Fibroblast of villous mesenchyme (primary cell): ENCODE measurements at regions not wholly inside any gene's neighbourhood (a gene's known extent, or its start where the extent isn't known, plus 50 kb on each side); places are given as distances from the start of the nearest gene placed in this dataset.

Experiments used
- DNase-seq: peaks from one replicate; pipeline ENCODE4 v3.0.0-alpha.2; 2010; ENCODE audit warnings: low read depth
- H3K4me3 ChIP-seq: 2 replicates; pipeline ENCODE4 v1.5.1; 2011; ENCODE audit warnings: low read depth, mild to moderate bottlenecking, low read length
- CTCF ChIP-seq: IDR thresholded peaks from 2 replicates; pipeline ENCODE4 v1.5.1; 2012; ENCODE audit warnings: low read depth, mild to moderate bottlenecking, low read length; ENCODE audit not compliant: insufficient read depth

GRCh38 chr3:24043985-24044384 is 98.9 kb downstream of the NR1D2 start:
- TF ChIP-seq CTCF: no peak
- no peak for DNase-seq
- no peak overlapping the region for H3K4me3 ChIP-seq

- no peak for DNase-seq
- no peak for TF ChIP-seq CTCF
- H3K4me3 ChIP-seq: no peak overlapping the region
Observed at GRCh38 chr3:24046214-24046613, 101.1 kb downstream of the NR1D2 start.

DNA sequence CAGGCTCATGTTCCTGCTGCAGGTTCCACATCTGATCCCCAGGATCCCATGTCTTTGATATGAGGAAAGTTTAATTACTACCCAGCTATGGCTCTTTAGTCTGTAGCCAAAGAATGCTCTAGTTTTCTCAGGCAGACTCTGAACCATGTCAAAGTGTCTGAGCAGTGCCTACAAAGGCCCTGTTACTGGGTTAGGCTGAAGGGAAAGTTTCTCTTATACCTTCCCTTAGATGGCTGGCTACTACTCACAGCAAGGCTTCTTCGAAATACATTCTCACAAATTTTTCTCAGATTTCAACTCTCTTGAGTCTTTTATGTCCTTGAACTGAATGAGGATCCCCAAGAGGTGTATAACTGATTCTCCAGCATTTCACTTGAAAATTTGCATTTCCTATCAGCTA is 102.4 kb downstream of the NR1D2 start:
- no peak for DNase-seq
- no peak overlapping the region for H3K4me3 ChIP-seq
- TF ChIP-seq CTCF: no peak

DNA sequence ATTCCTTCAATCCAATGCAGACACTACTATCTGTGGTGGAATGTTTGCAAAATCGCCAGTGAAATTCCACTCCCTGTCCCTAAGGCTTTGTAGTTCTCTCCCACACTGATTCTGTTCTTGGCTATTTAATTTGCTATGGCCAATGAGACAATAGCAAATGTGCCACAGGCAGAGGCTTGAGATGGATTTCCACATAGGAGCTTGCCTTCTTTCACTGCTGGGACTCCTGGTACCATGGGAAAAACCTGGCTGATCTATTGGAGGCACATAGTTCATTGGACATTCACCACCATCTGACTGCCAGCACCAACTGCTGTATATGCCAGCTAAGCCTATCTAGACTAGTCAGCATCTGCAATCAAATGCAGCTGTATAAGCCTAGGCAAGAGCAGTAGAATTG is 103.8 kb downstream of the NR1D2 start:
- DNase-seq: peak; percentile 64

GRCh38 chr3:24052446-24052845 is 107.4 kb downstream of the NR1D2 start:
- TF ChIP-seq CTCF: no peak
- peak; percentile 49 for DNase-seq
- H3K4me3 ChIP-seq: no peak overlapping the region

More for the DNA sequence above, 103.8 kb downstream of the NR1D2 start:
- TF ChIP-seq CTCF: no peak
- no peak overlapping the region for H3K4me3 ChIP-seq

- no peak overlapping the region for H3K4me3 ChIP-seq
- no peak for TF ChIP-seq CTCF
- no peak for DNase-seq
Observed at GRCh38 chr3:24058940-24059705, 114.0 kb downstream of the NR1D2 start.

GRCh38 chr3:24060055-24060454 is 115.0 kb downstream of the NR1D2 start:
- no peak overlapping the region for H3K4me3 ChIP-seq
- DNase-seq: peak; percentile 58
- no peak for TF ChIP-seq CTCF
